H1 (cell line): ENCODE measurements at regions not wholly inside any gene's neighbourhood (a gene's known extent, or its start where the extent isn't known, plus 50 kb on each side); places are given as distances from the start of the nearest gene placed in this dataset.

Experiments
- CTCF ChIA-PET: fragments of 300-600 bp; sonication (Branson Sonifier 250); formaldehyde crosslinking; loops from one replicate; lab custom pipeline; 2021; ENCODE audit not compliant: partially characterized antibody; lab: Charles Lee
- POLR2A ChIA-PET: fragments of 300-600 bp; sonication (Branson Sonifier 250); formaldehyde crosslinking; loops from one replicate; lab custom pipeline; 2021; ENCODE audit warnings: inconsistent platforms; ENCODE audit not compliant: partially characterized antibody; lab: Charles Lee
- DNase-seq, 2 experiments: peaks; one replicate each; pipeline versions ENCODE4 v3.0.0 to v3.0.0-alpha.2; 2010 to 2022; ENCODE audit warnings: low spot score in 2 of 2, low read depth in 1 of 2, mixed read lengths in 1 of 2
- FAIRE-seq: peaks from 2 replicates; lab custom pipeline; 2011; peaks lifted over from hg19 to GRCh38; lab: Jason Lieb, UNC
- H2AFZ ChIP-seq: 2 replicates; pipeline ENCODE4 v1.8.1; 2012; ENCODE audit warnings: low read length, inconsistent platforms
- H2AK5ac ChIP-seq: 2 replicates; pipeline ENCODE4 v1.6.1; 2013; ENCODE audit warnings: low read depth, low read length
- H2BK120ac ChIP-seq: replicated peaks from 2 replicates; pipeline ENCODE3; 2013; ENCODE audit warnings: low read depth, low read length, inconsistent platforms
- H2BK12ac ChIP-seq: 2 replicates; pipeline ENCODE4 v1.6.1; 2013; ENCODE audit warnings: low read depth, low read length
- H2BK15ac ChIP-seq: 2 replicates; pipeline ENCODE4 v1.6.1; 2013; ENCODE audit warnings: low read length
- H2BK20ac ChIP-seq: 2 replicates; pipeline ENCODE4 v1.6.1; 2013; ENCODE audit warnings: low read length
- H2BK5ac ChIP-seq: 2 replicates; pipeline ENCODE4 v1.6.1; 2013; ENCODE audit warnings: low read depth, low read length
- H3K14ac ChIP-seq: 2 replicates; pipeline ENCODE4 v1.6.1; 2013; ENCODE audit warnings: inconsistent platforms; ENCODE audit not compliant: insufficient read length
- H3K18ac ChIP-seq: 2 replicates; pipeline ENCODE4 v1.6.1; 2013; ENCODE audit warnings: low read length; ENCODE audit errors: extremely low read depth
- H3K23ac ChIP-seq: 2 replicates; pipeline ENCODE4 v1.6.1; 2013; ENCODE audit warnings: inconsistent platforms; ENCODE audit not compliant: insufficient read length
- H3K23me2 ChIP-seq: 2 replicates; pipeline ENCODE4 v1.6.1; 2013; ENCODE audit warnings: low read depth, low read length
- H3K27ac ChIP-seq: 2 replicates; pipeline ENCODE4 v1.6.1; 2011; ENCODE audit warnings: low read depth, low read length, inconsistent platforms
- H3K27me3 ChIP-seq, 4 experiments: replicated peaks in 1 of 4; 1 replicate in 1 of 4; 2 replicates in 3 of 4; pipeline versions ENCODE4 v1.6.1 to v1.8.1; 2011 to 2013; ENCODE audit warnings: low read length in 3 of 4, mild to moderate bottlenecking in 3 of 4, inconsistent platforms in 2 of 4, mixed read lengths in 2 of 4, moderate library complexity in 1 of 4; ENCODE audit not compliant: control insufficient read depth in 3 of 4, insufficient read depth in 3 of 4; ENCODE audit errors: extremely low read depth in 1 of 4
- H3K36me3 ChIP-seq, 4 experiments: 2 replicates each; pipeline versions ENCODE4 v1.6.1 to v1.8.1; 2011 to 2013; ENCODE audit warnings: mild to moderate bottlenecking in 4 of 4, low read length in 3 of 4, moderate library complexity in 2 of 4, control low read depth in 1 of 4, inconsistent platforms in 1 of 4; ENCODE audit not compliant: insufficient read depth in 4 of 4, control insufficient read depth in 2 of 4
- H3K4ac ChIP-seq: replicated peaks from 2 replicates; pipeline ENCODE3; 2013; ENCODE audit warnings: low read length, low read depth, mixed read lengths, inconsistent platforms; ENCODE audit not compliant: insufficient read length
- H3K4me1 ChIP-seq, 4 experiments: replicated peaks in 1 of 4; 1 replicate in 1 of 4; 2 replicates in 3 of 4; pipeline versions ENCODE4 v1.6.1 to v1.8.1; 2011 to 2013; ENCODE audit warnings: low read length in 3 of 4, inconsistent platforms in 2 of 4, mixed read lengths in 1 of 4; ENCODE audit not compliant: insufficient read depth in 4 of 4, control insufficient read depth in 3 of 4
- H3K4me2 ChIP-seq, 2 experiments: 2 replicates each; pipeline versions ENCODE4 v1.6.1 to v1.8.1; 2011 to 2013; ENCODE audit warnings: low read depth in 2 of 2, low read length in 2 of 2, control low read depth in 1 of 2, inconsistent platforms in 1 of 2, mild to moderate bottlenecking in 1 of 2; ENCODE audit not compliant: insufficient read depth in 1 of 2
- H3K4me3 ChIP-seq, 4 experiments: fragments of 200-600, 300-600 bp in 1 of 4; sonication (generic), shearing (Covaris generic), sonication (Bioruptor Twin) in 1 of 4; 2 replicates each; pipeline versions ENCODE4 v1.5.1 to v1.8.1; 2011 to 2016; ENCODE audit warnings: low read length in 4 of 4, low read depth in 3 of 4, control low read depth in 2 of 4, inconsistent platforms in 2 of 4, mild to moderate bottlenecking in 2 of 4, mixed read lengths in 1 of 4, moderate library complexity in 1 of 4; ENCODE audit not compliant: insufficient read depth in 2 of 4; ENCODE audit errors: extremely low read depth in 1 of 4
- H3K56ac ChIP-seq: replicated peaks from 2 replicates; pipeline ENCODE3; 2013; ENCODE audit warnings: low read depth, mild to moderate bottlenecking, mixed read lengths, low read length, inconsistent platforms; ENCODE audit not compliant: insufficient read length
- H3K79me1 ChIP-seq: 2 replicates; pipeline ENCODE4 v1.6.1; 2013; ENCODE audit warnings: low read depth, low read length, control low read depth
- H3K79me2 ChIP-seq, 2 experiments: 2 replicates each; pipeline versions ENCODE4 v1.6.1 to v1.8.1; 2012 to 2013; ENCODE audit warnings: low read length in 2 of 2, mild to moderate bottlenecking in 2 of 2, inconsistent platforms in 1 of 2; ENCODE audit not compliant: insufficient read depth in 2 of 2, control insufficient read depth in 1 of 2
- H3K9ac ChIP-seq, 4 experiments: replicated peaks in 1 of 4; 1 replicate in 1 of 4; 2 replicates in 3 of 4; pipeline versions ENCODE4 v1.6.1 to v1.8.1; 2011 to 2013; ENCODE audit warnings: low read depth in 3 of 4, low read length in 3 of 4, control low read depth in 2 of 4, mild to moderate bottlenecking in 2 of 4, moderate library complexity in 2 of 4, inconsistent platforms in 1 of 4; ENCODE audit errors: extremely low read depth in 1 of 4
- H3K9me3 ChIP-seq, 2 experiments: 2 replicates each; pipeline versions ENCODE4 v1.6.1 to v1.8.1; 2012 to 2013; ENCODE audit warnings: mild to moderate bottlenecking in 2 of 2, moderate library complexity in 2 of 2, control low read depth in 1 of 2, inconsistent platforms in 1 of 2, low read depth in 1 of 2, low read length in 1 of 2, mixed read lengths in 1 of 2; ENCODE audit not compliant: insufficient read depth in 2 of 2
- H4K20me1 ChIP-seq, 2 experiments: replicated peaks in 1 of 2; 2 replicates each; pipeline versions ENCODE3 to v1.8.1; 2011 to 2013; ENCODE audit warnings: inconsistent platforms in 2 of 2, low read length in 2 of 2, mild to moderate bottlenecking in 1 of 2; ENCODE audit not compliant: insufficient read depth in 2 of 2, control insufficient read depth in 1 of 2
- H4K5ac ChIP-seq: 2 replicates; pipeline ENCODE4 v1.6.1; 2013; ENCODE audit warnings: low read length, low read depth, mixed read lengths, inconsistent platforms; ENCODE audit not compliant: insufficient read length
- H4K8ac ChIP-seq: 2 replicates; pipeline ENCODE4 v1.8.0; 2013; ENCODE audit warnings: mild to moderate bottlenecking, moderate library complexity, low read length, inconsistent platforms; ENCODE audit not compliant: insufficient read depth; ENCODE audit errors: extremely low read depth
- H4K91ac ChIP-seq: replicated peaks from 2 replicates; pipeline ENCODE3; 2013; ENCODE audit warnings: low read length, mixed read lengths, inconsistent platforms; ENCODE audit not compliant: insufficient read length
- BRCA1 ChIP-seq: IDR thresholded peaks from 2 replicates; pipeline ENCODE4 v1.6.1; 2012; ENCODE audit warnings: low read depth, low read length, improper control_type of control experiment
- CBX5 ChIP-seq: fragments of 300-800, 300-1000 bp; sonication (generic); IDR thresholded peaks from 2 replicates; pipeline ENCODE4 v1.7.1; 2016; ENCODE audit warnings: antibody characterized with exemption, low read length, low read depth
- CHD2 ChIP-seq: IDR thresholded peaks from 2 replicates; pipeline ENCODE4 v1.6.1; 2012; ENCODE audit warnings: low read length, improper control_type of control experiment
- EP300 ChIP-seq, 2 experiments: IDR thresholded peaks; 1 replicate in 1 of 2; 2 replicates in 1 of 2; pipeline ENCODE4 v1.6.1; 2011 to 2012; ENCODE audit warnings: low read depth in 2 of 2, low read length in 2 of 2, mild to moderate bottlenecking in 2 of 2, borderline replicate concordance in 1 of 2, inconsistent platforms in 1 of 2, moderate library complexity in 1 of 2
- HDAC2 ChIP-seq, 2 experiments: fragments of 300-600 bp in 1 of 2; sonication (generic) in 1 of 2; IDR thresholded peaks; 2 replicates each; pipeline ENCODE4 v1.6.1; 2011 to 2012; ENCODE audit warnings: low read depth in 2 of 2, low read length in 2 of 2, mild to moderate bottlenecking in 2 of 2, moderate library complexity in 2 of 2, borderline replicate concordance in 1 of 2, inconsistent platforms in 1 of 2
- JUN ChIP-seq: IDR thresholded peaks from 2 replicates; pipeline ENCODE4 v1.6.1; 2011; ENCODE audit warnings: low read depth, mild to moderate bottlenecking, improper control_type of control experiment, low read length
- KDM4A ChIP-seq: IDR thresholded peaks from one replicate; pipeline ENCODE4 v1.7.1; 2012; ENCODE audit warnings: low read depth, mild to moderate bottlenecking, moderate library complexity, low read length, inconsistent platforms; ENCODE audit not compliant: severe bottlenecking
- NANOG ChIP-seq: IDR thresholded peaks from 2 replicates; pipeline ENCODE4 v1.6.1; 2011; ENCODE audit warnings: low read length, low read depth, mild to moderate bottlenecking, inconsistent platforms; ENCODE audit not compliant: insufficient read depth, poor library complexity, severe bottlenecking
- NRF1 ChIP-seq: IDR thresholded peaks from 2 replicates; pipeline ENCODE4 v1.6.1; 2011; ENCODE audit warnings: mild to moderate bottlenecking, low read depth, low read length, improper control_type of control experiment
- WGBS, 2 experiments: shearing (Covaris generic) in 1 of 2; methylation state at CpG; one replicate each; pipeline versions ENCODE4 v1.1.6 to v1.1.7; 2013 to 2015; ENCODE audit warnings: low lambda C conversion rate in 2 of 2, mixed read lengths in 2 of 2, inconsistent platforms in 1 of 2, low coverage in 1 of 2, missing lambda C conversion rate in 1 of 2; ENCODE audit not compliant: insufficient replicate concordance in 2 of 2, insufficient coverage in 1 of 2, insufficient read length in 1 of 2; ENCODE audit errors: extremely low coverage in 1 of 2, missing lambda C conversion rate in 1 of 2; 5-methylcytosine and 5-hydroxymethylcytosine counted together
- TF ChIP-seq, protein P1 (sequence below): IDR thresholded peaks from 2 replicates; pipeline ENCODE4 v1.6.1; 2012; ENCODE audit warnings: inconsistent platforms
- TF ChIP-seq, protein P2 (sequence below): IDR thresholded peaks from 2 replicates; pipeline ENCODE4 v1.6.1; 2011; ENCODE audit warnings: low read depth, mild to moderate bottlenecking, low read length; ENCODE audit not compliant: insufficient read depth

DNA sequence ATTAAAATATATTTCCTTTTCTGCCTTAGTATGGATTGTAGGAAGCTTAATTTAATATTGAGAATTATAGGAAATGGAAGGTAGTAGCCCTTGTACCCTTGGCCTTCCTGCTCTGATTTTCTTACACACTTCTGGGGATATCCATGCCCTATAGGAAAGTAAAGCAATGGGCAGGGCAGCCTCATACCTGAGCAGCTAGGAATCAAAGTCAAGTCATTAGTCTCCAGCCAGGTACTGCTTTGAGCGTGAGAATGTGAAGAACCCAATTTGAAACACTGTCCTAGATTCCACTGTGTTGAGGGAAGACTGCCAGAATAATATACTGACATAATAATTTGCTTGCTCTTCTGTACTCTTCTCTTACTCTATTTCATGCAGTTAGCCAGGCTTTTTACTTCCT is 51.0 kb upstream of the L3MBTL3 start:
- Histone ChIP-seq H4K91ac (no peak overlapping the region), H3K9ac (no peak overlapping the region), H3K14ac (no peak overlapping the region), H3K79me2 (no peaks in the 10 kb centered on the region), H2BK20ac (no peak overlapping the region), H3K4me3 (no peak overlapping the region), H3K4ac (no peak overlapping the region), H2BK12ac (no peak overlapping the region), H3K56ac (no peak overlapping the region), H4K5ac (no peak overlapping the region), H3K27me3 (no peaks in the 10 kb centered on the region), H2AFZ (no peak overlapping the region), H3K23me2 (no peaks in the 10 kb centered on the region), H3K18ac (no peak overlapping the region), H2BK120ac (no peak overlapping the region), H3K9me3 (0 out of 4 replicates have a peak, but pooled peaks cover 0 to 2% of the 10 kb centered on the region in 2 experiments), H2AK5ac (no peak overlapping the region), H3K4me1 (no peaks in the 10 kb centered on the region), H3K36me3 (no peaks in the 10 kb centered on the region), H2BK15ac (no peak overlapping the region), H3K79me1 (no peaks in the 10 kb centered on the region), H4K20me1 (no peaks in the 10 kb centered on the region), H2BK5ac (no peak overlapping the region), H3K23ac (no peak overlapping the region), H3K4me2 (no peak overlapping the region), H4K8ac (no peak overlapping the region), H3K27ac (no peak overlapping the region)
- FAIRE-seq (peak; percentile 52), DNase-seq (no peak)
- POLR2A ChIA-PET = interaction anchor here (0.7 kb wide), 1 partner anchor 358 kb away, joined by 3 read pairs; no protein-coding TSS in a partner anchor
- WGBS, 2 experiments = 84% methylated on average over 1 of the region's 1 CpG; no CpG with 5 or more reads in 1 of the 2 experiments
- CTCF ChIA-PET = interaction anchor here (0.6 to 2.5 kb wide), 2 partner anchors 20 to 297 kb away, joined by 3 to 7 read pairs; no protein-coding TSS in a partner anchor
- TF ChIP-seq CHD2 (no peak), NANOG (no peak), NRF1 (no peak), KDM4A (no peak), CBX5 (no peak), EP300 (IDR thresholded peaks at IDR 0.05; ENCODE audit: borderline replicate concordance in 1 of 2, low read depth in 2 of 2, low read length in 2 of 2) (no peak), JUN (no peak), BRCA1 (no peak), HDAC2 (IDR thresholded peaks at IDR 0.05; ENCODE audit: borderline replicate concordance in 1 of 2, low read depth in 2 of 2, low read length in 2 of 2) (no peak)
- TF ChIP-seq, protein P1, sequence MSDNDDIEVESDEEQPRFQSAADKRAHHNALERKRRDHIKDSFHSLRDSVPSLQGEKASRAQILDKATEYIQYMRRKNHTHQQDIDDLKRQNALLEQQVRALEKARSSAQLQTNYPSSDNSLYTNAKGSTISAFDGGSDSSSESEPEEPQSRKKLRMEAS = no peak
- TF ChIP-seq, protein P2, sequence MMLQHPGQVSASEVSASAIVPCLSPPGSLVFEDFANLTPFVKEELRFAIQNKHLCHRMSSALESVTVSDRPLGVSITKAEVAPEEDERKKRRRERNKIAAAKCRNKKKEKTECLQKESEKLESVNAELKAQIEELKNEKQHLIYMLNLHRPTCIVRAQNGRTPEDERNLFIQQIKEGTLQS = no peak
